ENCODE measurements at regions not wholly inside any gene's neighbourhood (a gene's known extent, or its start where the extent isn't known, plus 50 kb on each side); places are given as distances from the start of the nearest gene placed in this dataset.

DNA sequence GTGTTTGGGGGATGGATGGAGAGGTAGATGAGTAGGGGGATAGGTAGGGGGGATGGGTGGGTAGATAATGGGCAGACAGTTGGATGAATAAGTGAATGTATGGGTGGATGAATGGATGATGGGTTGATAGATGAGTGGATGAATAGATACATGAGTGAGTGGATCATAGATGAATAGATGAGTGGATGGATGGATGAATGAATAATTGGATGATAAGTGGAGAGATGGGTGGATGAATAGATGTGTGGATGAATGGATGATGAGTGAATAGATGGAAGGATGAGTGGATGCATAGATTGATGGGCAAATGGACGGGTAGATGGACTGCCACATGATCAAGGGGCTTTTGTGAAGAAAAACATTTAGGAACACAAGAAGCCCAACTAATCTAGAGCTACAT is 133.3 kb upstream of the F3 start:
- no peak for TF ChIP-seq POLR2A (IDR thresholded peaks at IDR 0.05)
- TF ChIP-seq, protein P1, sequence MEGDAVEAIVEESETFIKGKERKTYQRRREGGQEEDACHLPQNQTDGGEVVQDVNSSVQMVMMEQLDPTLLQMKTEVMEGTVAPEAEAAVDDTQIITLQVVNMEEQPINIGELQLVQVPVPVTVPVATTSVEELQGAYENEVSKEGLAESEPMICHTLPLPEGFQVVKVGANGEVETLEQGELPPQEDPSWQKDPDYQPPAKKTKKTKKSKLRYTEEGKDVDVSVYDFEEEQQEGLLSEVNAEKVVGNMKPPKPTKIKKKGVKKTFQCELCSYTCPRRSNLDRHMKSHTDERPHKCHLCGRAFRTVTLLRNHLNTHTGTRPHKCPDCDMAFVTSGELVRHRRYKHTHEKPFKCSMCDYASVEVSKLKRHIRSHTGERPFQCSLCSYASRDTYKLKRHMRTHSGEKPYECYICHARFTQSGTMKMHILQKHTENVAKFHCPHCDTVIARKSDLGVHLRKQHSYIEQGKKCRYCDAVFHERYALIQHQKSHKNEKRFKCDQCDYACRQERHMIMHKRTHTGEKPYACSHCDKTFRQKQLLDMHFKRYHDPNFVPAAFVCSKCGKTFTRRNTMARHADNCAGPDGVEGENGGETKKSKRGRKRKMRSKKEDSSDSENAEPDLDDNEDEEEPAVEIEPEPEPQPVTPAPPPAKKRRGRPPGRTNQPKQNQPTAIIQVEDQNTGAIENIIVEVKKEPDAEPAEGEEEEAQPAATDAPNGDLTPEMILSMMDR (IDR thresholded peaks at IDR 0.05 in 4 of 5, conservative IDR thresholded peaks at IDR 0.05 in 1 of 5), result no peak
